ENCODE measurements at regions not wholly inside any gene's neighbourhood (a gene's known extent, or its start where the extent isn't known, plus 50 kb on each side); places are given as distances from the start of the nearest gene placed in this dataset.

DNA sequence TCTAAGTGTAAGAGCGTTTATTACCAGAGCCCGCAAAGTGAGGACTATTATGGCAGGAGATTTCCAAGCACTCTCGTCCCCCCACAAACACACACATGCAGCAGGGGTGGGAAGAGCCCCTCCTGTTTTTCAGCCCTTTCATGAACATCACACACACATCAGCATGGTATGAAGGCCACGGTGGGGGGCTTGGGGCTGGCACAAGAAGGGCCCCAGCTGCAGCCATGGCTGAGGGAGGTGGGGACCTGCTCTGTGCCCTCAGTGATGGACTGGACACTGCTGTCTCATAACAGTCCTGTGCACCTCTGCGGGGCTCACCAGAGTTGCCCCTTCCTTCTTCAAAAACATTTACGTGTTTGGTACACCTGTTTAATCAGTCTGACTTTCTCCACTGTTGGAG lies 650.7 kb downstream of the BRD1 start:
- H3K27ac ChIP-seq: no peak overlapping the region
- no peak for DNase-seq (ENCODE audit: low spot score)

GRCh38 chr22:49170053-49170452 lies 657.6 kb downstream of the BRD1 start:
- no peak for TF ChIP-seq CTCF (IDR thresholded peaks at IDR 0.05)
- Histone ChIP-seq H3K4me3 (no peak overlapping the region), H3K4me1 (no peaks in the 10 kb centered on the region), H3K27me3 (no peaks in the 10 kb centered on the region), H3K27ac (no peak overlapping the region), H3K9me3 (no peaks in the 10 kb centered on the region), H3K36me3 (no peaks in the 10 kb centered on the region)
- no peak for DNase-seq (ENCODE audit: low spot score)

More for the DNA sequence above, 650.7 kb downstream of the BRD1 start:
- H3K27me3 ChIP-seq: no peaks in the 10 kb centered on the region
- H3K9me3 ChIP-seq: no peaks in the 10 kb centered on the region
- no peaks in the 10 kb centered on the region for H3K4me1 ChIP-seq
- TF ChIP-seq CTCF (IDR thresholded peaks at IDR 0.05): no peak
- H3K36me3 ChIP-seq: no peaks in the 10 kb centered on the region
- H3K4me3 ChIP-seq: no peak overlapping the region

- Histone ChIP-seq H3K27ac (no peak overlapping the region), H3K36me3 (no peaks in the 10 kb centered on the region), H3K27me3 (no peaks in the 10 kb centered on the region), H3K4me3 (no peak overlapping the region), H3K4me1 (no peaks in the 10 kb centered on the region), H3K9me3 (no peaks in the 10 kb centered on the region)
- DNase-seq (ENCODE audit: low spot score): no peak
- no peak for TF ChIP-seq CTCF (IDR thresholded peaks at IDR 0.05)
Measured at GRCh38 chr22:49169074-49169744, 658.5 kb downstream of the BRD1 start.

DNA sequence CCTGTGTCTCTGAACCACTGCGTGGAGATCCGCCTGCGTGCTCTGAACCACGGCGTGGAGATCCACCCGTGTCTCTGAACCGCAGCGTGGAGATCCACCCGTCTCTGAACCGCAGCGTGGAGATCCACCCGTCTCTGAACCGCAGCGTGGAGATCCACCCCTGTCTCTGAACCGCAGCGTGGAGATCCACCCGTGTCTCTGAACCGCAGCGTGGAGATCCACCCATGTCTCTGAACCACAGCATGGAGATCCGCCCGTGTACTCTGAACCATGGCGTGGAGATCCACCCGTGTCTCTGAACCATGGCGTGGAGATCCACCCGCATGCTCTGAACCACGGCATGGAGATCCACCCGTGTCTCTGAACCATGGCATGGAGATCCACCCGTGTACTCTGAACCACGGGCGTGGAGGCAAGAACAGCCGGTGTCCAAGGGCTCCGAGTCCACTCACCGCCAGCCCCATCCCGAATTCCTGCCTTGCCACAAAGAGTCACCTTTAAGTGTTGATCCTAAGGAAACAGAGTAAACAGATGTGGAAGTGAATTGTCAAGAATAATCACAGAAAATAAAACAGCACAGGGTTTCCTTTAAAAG lies 659.4 kb downstream of the BRD1 start:
- Histone ChIP-seq H3K36me3 (no peaks in the 10 kb centered on the region), H3K4me3 (no peak overlapping the region), H3K4me1 (no peaks in the 10 kb centered on the region), H3K27ac (no peak overlapping the region), H3K9me3 (no peaks in the 10 kb centered on the region), H3K27me3 (no peaks in the 10 kb centered on the region)
- no peak for TF ChIP-seq CTCF (IDR thresholded peaks at IDR 0.05)
- no peak for DNase-seq (ENCODE audit: low spot score)

DNA sequence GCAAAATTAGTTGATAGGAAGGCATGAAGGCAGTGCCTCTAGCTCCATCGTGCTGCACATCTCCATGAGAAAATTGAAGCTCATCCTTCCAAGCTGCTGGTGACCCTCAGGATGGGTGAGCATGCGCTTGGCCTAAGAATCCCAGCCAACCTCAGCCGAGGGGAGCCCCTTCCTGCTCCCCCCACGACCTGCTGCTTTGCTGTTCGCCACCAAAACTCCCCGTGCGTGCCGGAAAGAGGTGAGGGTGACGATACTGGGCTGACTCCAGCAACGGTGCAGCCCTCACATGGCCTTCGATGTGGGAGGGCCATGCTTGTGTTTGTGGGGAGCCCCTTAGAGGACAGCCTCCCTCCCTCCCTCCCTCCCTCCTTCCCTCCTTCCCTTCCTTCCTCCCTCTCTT lies 660.9 kb downstream of the BRD1 start:
- Histone ChIP-seq H3K36me3 (no peaks in the 10 kb centered on the region), H3K27ac (no peak overlapping the region), H3K4me3 (no peak overlapping the region), H3K9me3 (no peaks in the 10 kb centered on the region), H3K4me1 (no peaks in the 10 kb centered on the region), H3K27me3 (no peaks in the 10 kb centered on the region)
- TF ChIP-seq CTCF (IDR thresholded peaks at IDR 0.05): no peak
- no peak for DNase-seq (ENCODE audit: low spot score)

DNA sequence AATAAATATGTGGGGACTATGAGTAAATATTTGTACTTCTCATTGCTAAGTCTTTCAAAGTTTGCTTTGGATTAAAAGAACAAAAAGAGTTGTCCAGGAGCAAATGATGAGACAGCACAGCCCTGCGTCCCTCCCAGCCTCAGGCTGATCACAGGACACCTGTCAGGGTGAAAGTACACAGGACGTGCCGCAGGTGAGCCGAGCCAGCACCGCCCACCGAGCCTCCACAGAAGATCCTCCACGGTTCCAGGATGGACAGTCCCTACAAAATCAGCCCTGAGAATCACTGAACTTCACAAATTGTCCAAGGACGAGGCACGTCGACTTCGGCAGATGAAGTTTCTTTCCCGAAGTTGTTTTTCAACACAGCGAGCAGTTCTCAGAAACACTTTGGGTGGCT lies 661.5 kb downstream of the BRD1 start:
- TF ChIP-seq CTCF (IDR thresholded peaks at IDR 0.05): no peak
- Histone ChIP-seq H3K9me3 (no peaks in the 10 kb centered on the region), H3K4me3 (no peak overlapping the region), H3K36me3 (no peaks in the 10 kb centered on the region), H3K27me3 (no peaks in the 10 kb centered on the region), H3K4me1 (no peaks in the 10 kb centered on the region), H3K27ac (no peak overlapping the region)
- no peak for DNase-seq (ENCODE audit: low spot score)

Measured in right atrium auricular region (tissue), 2 donors.